SK-N-MC (cell line): ENCODE measurements at regions not wholly inside any gene's neighbourhood (a gene's known extent, or its start where the extent isn't known, plus 50 kb on each side); places are given as distances from the start of the nearest gene placed in this dataset.

Source experiments
- EZH2 ChIP-seq: fragments of 200-600 bp; sonication (generic); IDR thresholded peaks from one replicate; pipeline ENCODE4 v1.6.1; 2017; ENCODE audit warnings: antibody characterized with exemption
- FOXP2 ChIP-seq: optimal IDR thresholded peaks from 2 replicates; pipeline ENCODE3; 2011; ENCODE audit warnings: mild to moderate bottlenecking, moderate library complexity; ENCODE audit not compliant: insufficient read depth; ENCODE audit errors: extremely low read length, control extremely low read depth
- POLR2AphosphoS5 ChIP-seq: IDR thresholded peaks from 2 replicates; pipeline ENCODE4 v1.6.1; 2012; ENCODE audit warnings: mild to moderate bottlenecking, low read depth, low read length, borderline replicate concordance

DNA sequence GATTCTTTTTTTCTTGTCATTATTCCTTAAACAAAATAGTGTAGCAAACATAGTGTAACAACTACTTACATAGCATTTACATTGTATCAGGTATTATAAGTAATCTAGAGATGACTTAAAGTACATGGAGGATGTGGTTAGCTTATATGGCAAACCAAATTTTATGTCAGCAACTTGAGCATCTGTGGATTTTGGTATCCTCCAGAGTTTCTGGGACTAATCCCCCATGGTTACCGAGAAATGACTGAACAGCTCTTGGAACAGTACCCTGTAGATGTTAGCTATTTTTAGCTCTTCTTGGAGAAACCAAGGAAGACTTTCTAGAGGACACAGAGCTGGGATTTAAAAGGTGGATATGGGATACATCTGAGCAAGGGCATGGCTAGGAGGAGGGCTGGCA is 157.6 kb upstream of the KLF4 start:
- no peak for TF ChIP-seq EZH2
- no peak for TF ChIP-seq POLR2AphosphoS5
- no peak for TF ChIP-seq FOXP2
